Caco-2 (cell line): ENCODE measurements at regions not wholly inside any gene's neighbourhood (a gene's known extent, or its start where the extent isn't known, plus 50 kb on each side); places are given as distances from the start of the nearest gene placed in this dataset.

Experiments
- BruUV-seq: library from RNA; stranded (reverse); fragments of 400-500 nt; replicated peaks from 2 replicates; lab custom pipeline; 2021; lab: Mats Ljungman, UMichigan
- CTCF ChIA-PET: fragments of 300-600 bp; sonication (Branson Sonifier 250); formaldehyde crosslinking; loops from one replicate; lab custom pipeline; 2022; ENCODE audit warnings: antibody characterized with exemption; lab: Charles Lee
- POLR2A ChIA-PET: fragments of 300-600 bp; sonication (Branson Sonifier 250); formaldehyde crosslinking; loops from one replicate; lab custom pipeline; 2022; ENCODE audit warnings: antibody characterized with exemption; lab: Charles Lee
- DNase-seq, 2 experiments: peaks; one replicate each; pipeline versions ENCODE4 v3.0.0 to v3.0.0-alpha.2; 2020 to 2022
- H3K27me3 ChIP-seq: replicated peaks from 2 replicates; pipeline ENCODE4 v1.6.0; 2011; ENCODE audit warnings: low read length; ENCODE audit not compliant: control insufficient read depth, insufficient read depth
- H3K36me3 ChIP-seq: 2 replicates; pipeline ENCODE4 v1.5.1; 2011; ENCODE audit warnings: low read length; ENCODE audit not compliant: control insufficient read depth, insufficient read depth
- H3K4me1 ChIP-seq: fragments of 250-450 bp; sonication (Bioruptor Pico); 2 replicates; pipeline ENCODE4 v1.5.1; 2020; ENCODE audit warnings: mild to moderate bottlenecking
- H3K4me3 ChIP-seq: 2 replicates; pipeline ENCODE4 v1.5.1; 2011; ENCODE audit warnings: low read depth, mild to moderate bottlenecking, control low read depth, low read length
- H3K9me3 ChIP-seq: fragments of 250-450 bp; sonication (Bioruptor Pico); 2 replicates; pipeline ENCODE4 v1.5.1; 2020; ENCODE audit warnings: mild to moderate bottlenecking, moderate library complexity
- H3K27ac Mint-ChIP-seq: one replicate; pipeline ENCODE4 v1.8.0; 2022; ENCODE audit warnings: mixed read lengths; ENCODE audit not compliant: unreplicated experiment
- H3K27me3 Mint-ChIP-seq: one replicate; pipeline ENCODE4 v1.8.0; 2022; ENCODE audit warnings: mixed read lengths; ENCODE audit not compliant: insufficient read depth, unreplicated experiment
- H3K36me3 Mint-ChIP-seq: one replicate; pipeline ENCODE4 v1.8.0; 2022; ENCODE audit warnings: mild to moderate bottlenecking, mixed read lengths; ENCODE audit not compliant: insufficient read depth, unreplicated experiment
- H3K4me1 Mint-ChIP-seq: one replicate; pipeline ENCODE4 v1.8.0; 2022; ENCODE audit warnings: low read depth, mixed read lengths; ENCODE audit not compliant: unreplicated experiment
- H3K4me3 Mint-ChIP-seq: one replicate; pipeline ENCODE4 v1.8.0; 2022; ENCODE audit warnings: mild to moderate bottlenecking, moderate library complexity, mixed read lengths; ENCODE audit not compliant: unreplicated experiment
- H3K9me3 Mint-ChIP-seq: one replicate; pipeline ENCODE4 v1.8.0; 2022; ENCODE audit warnings: mixed read lengths; ENCODE audit not compliant: unreplicated experiment
- intact Hi-C: fragments of 100-400 bp; cut with micrococcal nuclease; formaldehyde crosslinking; loops from one replicate; pipeline ENCODE4 v1.10.0; 2022; ENCODE audit not compliant: unreplicated experiment
- TF ChIP-seq, protein P1 (sequence below), 2 experiments: fragments of 200-600 bp in 1 of 2; IDR thresholded peaks; 1 replicate in 1 of 2; 2 replicates in 1 of 2; pipeline versions ENCODE4 v1.5.1 to v1.8.0; 2011 to 2022; ENCODE audit warnings: antibody characterized with exemption in 1 of 2, control low read depth in 1 of 2, inconsistent platforms in 1 of 2, low read depth in 1 of 2, low read length in 1 of 2, mild to moderate bottlenecking in 1 of 2, moderate library complexity in 1 of 2; ENCODE audit not compliant: insufficient read depth in 1 of 2, severe bottlenecking in 1 of 2, unreplicated experiment in 1 of 2

DNA sequence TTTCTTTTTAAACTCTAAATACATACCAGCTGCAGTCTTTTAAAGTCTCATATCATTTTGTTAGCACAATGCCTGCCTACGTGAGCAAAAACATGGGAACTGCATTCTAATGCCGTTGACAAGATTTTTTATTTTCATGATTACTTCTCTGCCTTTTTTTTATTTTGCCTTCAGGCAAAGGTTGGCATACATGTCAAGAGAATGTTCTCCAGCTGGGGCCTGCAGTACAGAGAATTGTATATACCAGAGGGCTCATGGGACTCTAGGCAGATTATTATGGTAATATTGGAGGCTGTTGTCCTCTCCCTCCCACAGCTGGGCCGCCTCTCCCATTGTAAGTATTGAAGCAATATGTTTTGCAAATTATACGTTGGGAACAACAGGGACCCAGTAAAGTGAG is 53.9 kb upstream of the OBI1 start:
- no peak for DNase-seq
- Mint-ChIP-seq H3K4me3 (no peak overlapping the region), H3K27ac (no peak overlapping the region), H3K36me3 (no peaks in the 10 kb centered on the region), H3K27me3 (no peaks in the 10 kb centered on the region), H3K9me3 (no peaks in the 10 kb centered on the region), H3K4me1 (peaks cover 16% of the 10 kb centered on the region)
- TF ChIP-seq, protein P1, sequence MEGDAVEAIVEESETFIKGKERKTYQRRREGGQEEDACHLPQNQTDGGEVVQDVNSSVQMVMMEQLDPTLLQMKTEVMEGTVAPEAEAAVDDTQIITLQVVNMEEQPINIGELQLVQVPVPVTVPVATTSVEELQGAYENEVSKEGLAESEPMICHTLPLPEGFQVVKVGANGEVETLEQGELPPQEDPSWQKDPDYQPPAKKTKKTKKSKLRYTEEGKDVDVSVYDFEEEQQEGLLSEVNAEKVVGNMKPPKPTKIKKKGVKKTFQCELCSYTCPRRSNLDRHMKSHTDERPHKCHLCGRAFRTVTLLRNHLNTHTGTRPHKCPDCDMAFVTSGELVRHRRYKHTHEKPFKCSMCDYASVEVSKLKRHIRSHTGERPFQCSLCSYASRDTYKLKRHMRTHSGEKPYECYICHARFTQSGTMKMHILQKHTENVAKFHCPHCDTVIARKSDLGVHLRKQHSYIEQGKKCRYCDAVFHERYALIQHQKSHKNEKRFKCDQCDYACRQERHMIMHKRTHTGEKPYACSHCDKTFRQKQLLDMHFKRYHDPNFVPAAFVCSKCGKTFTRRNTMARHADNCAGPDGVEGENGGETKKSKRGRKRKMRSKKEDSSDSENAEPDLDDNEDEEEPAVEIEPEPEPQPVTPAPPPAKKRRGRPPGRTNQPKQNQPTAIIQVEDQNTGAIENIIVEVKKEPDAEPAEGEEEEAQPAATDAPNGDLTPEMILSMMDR (IDR thresholded peaks at IDR 0.05; ENCODE audit: insufficient read depth in 1 of 2, low read depth in 1 of 2, low read length in 1 of 2, severe bottlenecking in 1 of 2, unreplicated experiment in 1 of 2): no peak
- Histone ChIP-seq H3K9me3 (no peaks in the 10 kb centered on the region), H3K4me3 (no peak overlapping the region), H3K36me3 (no peaks in the 10 kb centered on the region), H3K4me1 (no peaks in the 10 kb centered on the region; the same call in 1 of the 2 replicates), H3K27me3 (no peaks in the 10 kb centered on the region; the same call in 1 of the 2 replicates)
- ChIA-PET CTCF (no interaction called here), POLR2A (no interaction called here)
- intact Hi-C loops: no loop called here
- no TSS peak for BruUV-seq

DNA sequence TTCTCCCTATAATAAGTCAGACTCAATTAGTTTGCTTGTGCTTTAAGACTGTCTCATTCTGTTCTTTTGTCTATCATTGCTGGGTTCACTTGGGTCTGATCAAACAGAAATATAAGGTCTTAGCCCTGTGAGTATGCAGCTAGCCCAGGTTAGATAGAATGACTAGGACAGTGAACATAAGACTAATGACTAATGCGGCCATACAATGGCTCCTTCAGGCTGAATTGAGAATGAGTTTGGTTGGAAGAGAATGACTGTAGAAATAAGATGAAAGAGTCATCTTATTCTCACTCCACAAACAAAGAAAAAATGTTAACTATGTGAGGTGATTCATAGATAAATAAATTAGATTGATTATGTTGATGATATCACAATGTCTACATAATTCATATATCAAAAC is 50.1 kb upstream of the OBI1 start:
- peaks cover 16% of the 10 kb centered on the region for H3K4me1 Mint-ChIP-seq
- no peaks in the 10 kb centered on the region for H3K9me3 ChIP-seq
- intact Hi-C loops: no loop called here
- no peak for DNase-seq
- no peaks in the 10 kb centered on the region for H3K36me3 Mint-ChIP-seq
- no TSS peak for BruUV-seq
- TF ChIP-seq, protein P1 (IDR thresholded peaks at IDR 0.05; ENCODE audit: insufficient read depth in 1 of 2, low read depth in 1 of 2, low read length in 1 of 2, severe bottlenecking in 1 of 2, unreplicated experiment in 1 of 2): no peak
- no peak overlapping the region for H3K27ac Mint-ChIP-seq
- no peak overlapping the region for H3K4me3 Mint-ChIP-seq
- H3K27me3 ChIP-seq: no peaks in the 10 kb centered on the region
- no peaks in the 10 kb centered on the region for H3K27me3 Mint-ChIP-seq
- ChIA-PET CTCF (no interaction called here), POLR2A (no interaction called here)
- no peak overlapping the region for H3K4me3 ChIP-seq
- no peaks in the 10 kb centered on the region; the same call in 1 of the 2 replicates for H3K4me1 ChIP-seq
- H3K9me3 Mint-ChIP-seq: no peaks in the 10 kb centered on the region
- H3K36me3 ChIP-seq: no peaks in the 10 kb centered on the region
